Type B pancreatic cell (in vitro differentiated cells): ENCODE measurements at regions not wholly inside any gene's neighbourhood (a gene's known extent, or its start where the extent isn't known, plus 50 kb on each side); places are given as distances from the start of the nearest gene placed in this dataset.

ENCODE experiments used
- DNase-seq: peaks from one replicate; pipeline ENCODE4 v3.0.0; 2021; ENCODE audit warnings: mixed read lengths; ENCODE audit not compliant: unreplicated experiment; ENCODE audit errors: extremely low spot score
- H3K27ac Mint-ChIP-seq: 2 replicates; pipeline ENCODE4 v1.8.0; 2021; ENCODE audit warnings: mild to moderate bottlenecking, mixed read lengths
- H3K27me3 Mint-ChIP-seq: 2 replicates; pipeline ENCODE4 v1.8.0; 2021; ENCODE audit warnings: mixed read lengths
- H3K36me3 Mint-ChIP-seq: 2 replicates; pipeline ENCODE4 v1.8.0; 2021; ENCODE audit warnings: mixed read lengths
- H3K4me1 Mint-ChIP-seq: one replicate; pipeline ENCODE4 v1.8.0; 2021; ENCODE audit warnings: mixed read lengths; ENCODE audit not compliant: unreplicated experiment
- H3K4me3 Mint-ChIP-seq: 2 replicates; pipeline ENCODE4 v1.8.0; 2021; ENCODE audit warnings: mild to moderate bottlenecking, mixed read lengths
- H3K9me3 Mint-ChIP-seq: 2 replicates; pipeline ENCODE4 v1.8.0; 2021; ENCODE audit warnings: mixed read lengths
- CTCF ChIP-seq: fragments of 200-600 bp; sonication (generic); conservative IDR thresholded peaks from 2 replicates; pipeline ENCODE4 v1.5.0; 2021; ENCODE audit warnings: antibody characterized with exemption, mild to moderate bottlenecking

GRCh38 chr9:30765318-30765717, 1619.1 kb upstream of the ACO1 start:
- no peaks in the 10 kb centered on the region for H3K9me3 Mint-ChIP-seq
- no peak overlapping the region for H3K4me3 Mint-ChIP-seq
- TF ChIP-seq CTCF: no peak
- no peaks in the 10 kb centered on the region for H3K27me3 Mint-ChIP-seq
- no peak overlapping the region for H3K27ac Mint-ChIP-seq
- H3K4me1 Mint-ChIP-seq: no peaks in the 10 kb centered on the region
- H3K36me3 Mint-ChIP-seq: no peaks in the 10 kb centered on the region
- DNase-seq: no peak

- DNase-seq: no peak
- no peaks in the 10 kb centered on the region for H3K27me3 Mint-ChIP-seq
- H3K9me3 Mint-ChIP-seq: peaks cover 5% of the 10 kb centered on the region
- TF ChIP-seq CTCF: no peak
- H3K27ac Mint-ChIP-seq: no peak overlapping the region
- H3K4me1 Mint-ChIP-seq: no peaks in the 10 kb centered on the region
- H3K4me3 Mint-ChIP-seq: no peak overlapping the region
- no peaks in the 10 kb centered on the region for H3K36me3 Mint-ChIP-seq
These were observed 1613.2 kb upstream of the ACO1 start for GRCh38 chr9:30771163-30771708.

GRCh38 chr9:30771760-30772159, 1612.7 kb upstream of the ACO1 start:
- no peak for TF ChIP-seq CTCF
- DNase-seq: no peak
- no peaks in the 10 kb centered on the region for H3K4me1 Mint-ChIP-seq
- H3K27me3 Mint-ChIP-seq: no peaks in the 10 kb centered on the region
- H3K27ac Mint-ChIP-seq: no peak overlapping the region
- H3K4me3 Mint-ChIP-seq: no peak overlapping the region
- H3K36me3 Mint-ChIP-seq: no peaks in the 10 kb centered on the region
- peaks cover 5% of the 10 kb centered on the region for H3K9me3 Mint-ChIP-seq

GRCh38 chr9:30773427-30773826, 1611.0 kb upstream of the ACO1 start:
- Mint-ChIP-seq H3K27me3 (no peaks in the 10 kb centered on the region), H3K4me3 (no peak overlapping the region), H3K9me3 (peaks cover 5% of the 10 kb centered on the region), H3K36me3 (no peaks in the 10 kb centered on the region), H3K4me1 (no peaks in the 10 kb centered on the region), H3K27ac (no peak overlapping the region)
- TF ChIP-seq CTCF: no peak
- DNase-seq: no peak

GRCh38 chr9:30774326-30774725, 1610.1 kb upstream of the ACO1 start:
- Mint-ChIP-seq H3K4me1 (no peaks in the 10 kb centered on the region), H3K27ac (no peak overlapping the region), H3K36me3 (no peaks in the 10 kb centered on the region), H3K9me3 (peaks cover 5% of the 10 kb centered on the region), H3K27me3 (no peaks in the 10 kb centered on the region), H3K4me3 (no peak overlapping the region)
- DNase-seq: no peak
- TF ChIP-seq CTCF: peak; percentile 20

GRCh38 chr9:30775236-30775635, 1609.2 kb upstream of the ACO1 start:
- Mint-ChIP-seq H3K9me3 (peaks cover 5% of the 10 kb centered on the region), H3K36me3 (no peaks in the 10 kb centered on the region), H3K4me1 (no peaks in the 10 kb centered on the region), H3K27me3 (no peaks in the 10 kb centered on the region), H3K4me3 (no peak overlapping the region), H3K27ac (no peak overlapping the region)
- no peak for DNase-seq
- TF ChIP-seq CTCF: no peak
